ENCODE measurements at regions not wholly inside any gene's neighbourhood (a gene's known extent, or its start where the extent isn't known, plus 50 kb on each side); places are given as distances from the start of the nearest gene placed in this dataset.

GRCh38 chr9:73079326-73079725 is 72.3 kb upstream of the ANXA1 start (continued):
- no peak for TF ChIP-seq OVOL2 (CRISPR knock-in tag; IDR thresholded peaks at IDR 0.05; ENCODE audit: borderline replicate concordance)
- no peak for TF ChIP-seq TEAD1 (CRISPR knock-in tag; IDR thresholded peaks at IDR 0.05)
- TF ChIP-seq HMGA2 (CRISPR knock-in tag; IDR thresholded peaks at IDR 0.05): no peak
- TF ChIP-seq ESRRA (CRISPR knock-in tag; IDR thresholded peaks at IDR 0.05; ENCODE audit: borderline replicate concordance): no peak
- TF ChIP-seq EMX1 (CRISPR knock-in tag; IDR thresholded peaks at IDR 0.05): no peak
- TF ChIP-seq, protein P1, sequence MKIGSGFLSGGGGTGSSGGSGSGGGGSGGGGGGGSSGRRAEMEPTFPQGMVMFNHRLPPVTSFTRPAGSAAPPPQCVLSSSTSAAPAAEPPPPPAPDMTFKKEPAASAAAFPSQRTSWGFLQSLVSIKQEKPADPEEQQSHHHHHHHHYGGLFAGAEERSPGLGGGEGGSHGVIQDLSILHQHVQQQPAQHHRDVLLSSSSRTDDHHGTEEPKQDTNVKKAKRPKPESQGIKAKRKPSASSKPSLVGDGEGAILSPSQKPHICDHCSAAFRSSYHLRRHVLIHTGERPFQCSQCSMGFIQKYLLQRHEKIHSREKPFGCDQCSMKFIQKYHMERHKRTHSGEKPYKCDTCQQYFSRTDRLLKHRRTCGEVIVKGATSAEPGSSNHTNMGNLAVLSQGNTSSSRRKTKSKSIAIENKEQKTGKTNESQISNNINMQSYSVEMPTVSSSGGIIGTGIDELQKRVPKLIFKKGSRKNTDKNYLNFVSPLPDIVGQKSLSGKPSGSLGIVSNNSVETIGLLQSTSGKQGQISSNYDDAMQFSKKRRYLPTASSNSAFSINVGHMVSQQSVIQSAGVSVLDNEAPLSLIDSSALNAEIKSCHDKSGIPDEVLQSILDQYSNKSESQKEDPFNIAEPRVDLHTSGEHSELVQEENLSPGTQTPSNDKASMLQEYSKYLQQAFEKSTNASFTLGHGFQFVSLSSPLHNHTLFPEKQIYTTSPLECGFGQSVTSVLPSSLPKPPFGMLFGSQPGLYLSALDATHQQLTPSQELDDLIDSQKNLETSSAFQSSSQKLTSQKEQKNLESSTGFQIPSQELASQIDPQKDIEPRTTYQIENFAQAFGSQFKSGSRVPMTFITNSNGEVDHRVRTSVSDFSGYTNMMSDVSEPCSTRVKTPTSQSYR (CRISPR knock-in tag; IDR thresholded peaks at IDR 0.05): no peak
- TF ChIP-seq NFYB (CRISPR knock-in tag; conservative IDR thresholded peaks at IDR 0.05; ENCODE audit: low read depth): no peak

DNA sequence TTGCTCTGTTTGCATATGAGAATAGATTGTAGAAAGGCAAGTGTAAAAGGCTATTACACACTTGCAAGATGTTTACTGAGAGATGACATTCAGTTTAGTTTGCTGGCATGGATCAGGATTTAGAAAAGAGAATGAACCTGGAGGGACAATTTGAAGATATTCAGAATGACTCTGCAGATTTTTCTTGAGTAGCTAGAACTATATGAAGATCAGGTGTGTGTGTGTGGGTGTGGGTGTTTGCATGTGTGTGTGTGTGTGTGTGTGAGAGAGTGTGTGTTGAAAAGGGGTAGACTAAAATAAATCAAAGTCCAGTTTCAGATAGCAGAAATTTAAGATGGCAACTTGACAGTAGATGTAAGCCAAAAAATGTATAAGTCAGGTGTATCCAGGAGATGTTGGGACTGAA is 74.0 kb upstream of the ANXA1 start:
- ChIA-PET POLR2A (no interaction called here), CTCF (interaction anchor here (1.9 kb wide), 1 partner anchor 10 kb away, joined by 6 read pairs; no protein-coding TSS in a partner anchor)
- Mint-ChIP-seq H3K27ac (no peak overlapping the region), H3K4me3 (no peak overlapping the region), H3K4me1 (peaks cover 33% of the 10 kb centered on the region), H3K36me3 (no peaks in the 10 kb centered on the region), H3K9me3 (no peaks in the 10 kb centered on the region), H3K27me3 (ENCODE audit: low read depth) (no peaks in the 10 kb centered on the region)
- no peak for DNase-seq (ENCODE audit: low spot score)
- no peak for TF ChIP-seq ERG (CRISPR knock-in tag; IDR thresholded peaks at IDR 0.05)
- no peak for TF ChIP-seq NR1H2 (CRISPR knock-in tag; IDR thresholded peaks at IDR 0.05)
- no peak for ATAC-seq

GRCh38 chr9:73076970-73077369 is 74.7 kb upstream of the ANXA1 start:
- POLR2A ChIA-PET: no interaction called here
- DNase-seq (ENCODE audit: low spot score): no peak
- H3K27ac Mint-ChIP-seq: no peak overlapping the region
- H3K4me3 Mint-ChIP-seq: no peak overlapping the region
- no peak for ATAC-seq
- H3K9me3 Mint-ChIP-seq: no peaks in the 10 kb centered on the region
- CTCF ChIA-PET: no interaction called here
- no peaks in the 10 kb centered on the region for H3K36me3 Mint-ChIP-seq
- no peaks in the 10 kb centered on the region for H3K27me3 Mint-ChIP-seq (ENCODE audit: low read depth)
- peaks cover 33% of the 10 kb centered on the region for H3K4me1 Mint-ChIP-seq
- no peak for TF ChIP-seq CTCF (IDR thresholded peaks at IDR 0.05)
- no peak for TF ChIP-seq AR (CRISPR knock-in tag; IDR thresholded peaks at IDR 0.05)
- no peak for TF ChIP-seq E2F5 (CRISPR knock-in tag; IDR thresholded peaks at IDR 0.05)
- TF ChIP-seq ZNF671 (CRISPR knock-in tag; IDR thresholded peaks at IDR 0.05): no peak
- TF ChIP-seq, protein P2, sequence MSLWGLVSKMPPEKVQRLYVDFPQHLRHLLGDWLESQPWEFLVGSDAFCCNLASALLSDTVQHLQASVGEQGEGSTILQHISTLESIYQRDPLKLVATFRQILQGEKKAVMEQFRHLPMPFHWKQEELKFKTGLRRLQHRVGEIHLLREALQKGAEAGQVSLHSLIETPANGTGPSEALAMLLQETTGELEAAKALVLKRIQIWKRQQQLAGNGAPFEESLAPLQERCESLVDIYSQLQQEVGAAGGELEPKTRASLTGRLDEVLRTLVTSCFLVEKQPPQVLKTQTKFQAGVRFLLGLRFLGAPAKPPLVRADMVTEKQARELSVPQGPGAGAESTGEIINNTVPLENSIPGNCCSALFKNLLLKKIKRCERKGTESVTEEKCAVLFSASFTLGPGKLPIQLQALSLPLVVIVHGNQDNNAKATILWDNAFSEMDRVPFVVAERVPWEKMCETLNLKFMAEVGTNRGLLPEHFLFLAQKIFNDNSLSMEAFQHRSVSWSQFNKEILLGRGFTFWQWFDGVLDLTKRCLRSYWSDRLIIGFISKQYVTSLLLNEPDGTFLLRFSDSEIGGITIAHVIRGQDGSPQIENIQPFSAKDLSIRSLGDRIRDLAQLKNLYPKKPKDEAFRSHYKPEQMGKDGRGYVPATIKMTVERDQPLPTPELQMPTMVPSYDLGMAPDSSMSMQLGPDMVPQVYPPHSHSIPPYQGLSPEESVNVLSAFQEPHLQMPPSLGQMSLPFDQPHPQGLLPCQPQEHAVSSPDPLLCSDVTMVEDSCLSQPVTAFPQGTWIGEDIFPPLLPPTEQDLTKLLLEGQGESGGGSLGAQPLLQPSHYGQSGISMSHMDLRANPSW (CRISPR knock-in tag; conservative IDR thresholded peaks at IDR 0.05; ENCODE audit: low read depth): no peak
- no peak for TF ChIP-seq RORB (CRISPR knock-in tag; IDR thresholded peaks at IDR 0.05)
- no peak for TF ChIP-seq JAZF1 (CRISPR knock-in tag; IDR thresholded peaks at IDR 0.05)
- TF ChIP-seq, protein P3, sequence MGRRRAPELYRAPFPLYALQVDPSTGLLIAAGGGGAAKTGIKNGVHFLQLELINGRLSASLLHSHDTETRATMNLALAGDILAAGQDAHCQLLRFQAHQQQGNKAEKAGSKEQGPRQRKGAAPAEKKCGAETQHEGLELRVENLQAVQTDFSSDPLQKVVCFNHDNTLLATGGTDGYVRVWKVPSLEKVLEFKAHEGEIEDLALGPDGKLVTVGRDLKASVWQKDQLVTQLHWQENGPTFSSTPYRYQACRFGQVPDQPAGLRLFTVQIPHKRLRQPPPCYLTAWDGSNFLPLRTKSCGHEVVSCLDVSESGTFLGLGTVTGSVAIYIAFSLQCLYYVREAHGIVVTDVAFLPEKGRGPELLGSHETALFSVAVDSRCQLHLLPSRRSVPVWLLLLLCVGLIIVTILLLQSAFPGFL (CRISPR knock-in tag; IDR thresholded peaks at IDR 0.05; ENCODE audit: borderline replicate concordance): no peak
- no peak for TF ChIP-seq HMGA2 (CRISPR knock-in tag; IDR thresholded peaks at IDR 0.05)
- no peak for TF ChIP-seq FOXK1 (CRISPR knock-in tag; IDR thresholded peaks at IDR 0.05)
- no peak for TF ChIP-seq GABPB1 (CRISPR knock-in tag; IDR thresholded peaks at IDR 0.05)
- TF ChIP-seq ZNF232 (CRISPR knock-in tag; IDR thresholded peaks at IDR 0.05): no peak
- TF ChIP-seq, protein P4, sequence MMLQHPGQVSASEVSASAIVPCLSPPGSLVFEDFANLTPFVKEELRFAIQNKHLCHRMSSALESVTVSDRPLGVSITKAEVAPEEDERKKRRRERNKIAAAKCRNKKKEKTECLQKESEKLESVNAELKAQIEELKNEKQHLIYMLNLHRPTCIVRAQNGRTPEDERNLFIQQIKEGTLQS (CRISPR knock-in tag; conservative IDR thresholded peaks at IDR 0.05): no peak

Measured in WTC11 (cell line).